ENCODE measurements at regions not wholly inside any gene's neighbourhood (a gene's known extent, or its start where the extent isn't known, plus 50 kb on each side); places are given as distances from the start of the nearest gene placed in this dataset.

DNA sequence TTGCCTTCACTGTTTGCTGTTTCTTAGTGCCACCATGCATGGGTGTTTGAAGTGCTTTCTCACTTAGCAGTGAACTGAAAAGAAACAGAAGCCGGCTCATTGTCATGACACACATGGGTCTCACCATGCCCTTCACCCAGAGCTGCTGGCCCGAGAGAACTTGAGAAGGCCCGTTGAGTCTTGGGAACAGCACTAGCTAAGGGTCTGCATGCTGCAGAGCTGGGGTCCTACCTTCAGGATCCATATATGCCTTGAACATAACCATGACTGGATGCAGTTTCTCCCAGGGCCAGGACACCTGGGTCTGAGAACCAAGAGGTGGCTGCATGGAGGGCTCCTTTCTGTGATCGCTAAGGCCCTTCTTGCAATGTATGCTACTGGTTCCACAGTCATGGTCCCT is 245.5 kb upstream of the HS6ST1 start:
- in situ Hi-C loops (cut with MboI; ENCODE audit: low sequenced_read_pairs) = no loop called here

GRCh38 chr2:128564551-128564950 is 245.9 kb upstream of the HS6ST1 start:
- in situ Hi-C loops (cut with MboI; ENCODE audit: low sequenced_read_pairs) = no loop called here

DNA sequence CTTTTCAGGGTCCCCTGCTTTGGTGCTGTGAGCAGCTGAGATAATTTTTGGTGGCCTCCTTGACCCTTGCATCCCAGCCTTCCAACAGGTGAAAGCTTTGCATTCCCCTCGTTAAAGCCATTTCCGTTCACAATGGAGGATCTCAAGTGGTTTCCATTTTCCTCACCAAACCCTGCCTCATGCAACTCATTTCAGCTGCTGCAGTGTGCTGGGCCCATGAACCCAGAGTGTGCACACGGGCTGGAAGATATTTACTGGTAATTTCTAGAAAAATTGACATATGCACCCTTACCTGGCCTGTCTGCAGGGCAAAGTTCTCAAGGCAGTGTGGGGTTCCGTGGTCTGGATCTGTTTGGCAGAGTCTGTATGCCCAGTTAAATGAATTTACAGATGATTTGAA is 246.8 kb upstream of the HS6ST1 start:
- in situ Hi-C loops (cut with MboI; ENCODE audit: low sequenced_read_pairs) = no loop called here

GRCh38 chr2:128566671-128567070 is 248.0 kb upstream of the HS6ST1 start:
- in situ Hi-C loops (cut with MboI; ENCODE audit: low sequenced_read_pairs) = no loop called here

- in situ Hi-C loops (cut with MboI; ENCODE audit: low sequenced_read_pairs) = no loop called here
Observed at GRCh38 chr2:128568106-128568505, 249.4 kb upstream of the HS6ST1 start.

- in situ Hi-C loops (cut with MboI; ENCODE audit: low sequenced_read_pairs) = no loop called here
Observed at GRCh38 chr2:128573116-128573515, 254.4 kb upstream of the HS6ST1 start.

DNA sequence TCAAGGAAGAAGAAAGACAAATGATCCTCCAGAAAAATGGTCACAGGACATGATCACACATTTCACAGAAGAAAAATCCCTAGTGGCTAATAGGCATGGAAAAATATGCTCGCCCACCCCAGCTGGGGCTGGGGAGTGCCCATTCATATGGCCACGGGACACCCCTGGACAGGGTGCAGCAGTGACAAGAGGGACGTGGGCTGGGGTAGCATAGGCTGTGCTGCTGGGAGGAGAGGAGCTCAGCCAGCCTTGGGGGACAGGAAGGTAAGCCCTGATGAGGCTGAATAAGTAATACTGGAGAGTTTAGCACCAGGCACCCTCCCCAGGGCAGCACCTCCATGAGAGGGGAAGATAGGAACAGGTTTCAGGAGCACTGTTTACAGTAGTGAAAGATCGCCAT is 254.9 kb upstream of the HS6ST1 start:
- in situ Hi-C loops (cut with MboI; ENCODE audit: low sequenced_read_pairs) = no loop called here

DNA sequence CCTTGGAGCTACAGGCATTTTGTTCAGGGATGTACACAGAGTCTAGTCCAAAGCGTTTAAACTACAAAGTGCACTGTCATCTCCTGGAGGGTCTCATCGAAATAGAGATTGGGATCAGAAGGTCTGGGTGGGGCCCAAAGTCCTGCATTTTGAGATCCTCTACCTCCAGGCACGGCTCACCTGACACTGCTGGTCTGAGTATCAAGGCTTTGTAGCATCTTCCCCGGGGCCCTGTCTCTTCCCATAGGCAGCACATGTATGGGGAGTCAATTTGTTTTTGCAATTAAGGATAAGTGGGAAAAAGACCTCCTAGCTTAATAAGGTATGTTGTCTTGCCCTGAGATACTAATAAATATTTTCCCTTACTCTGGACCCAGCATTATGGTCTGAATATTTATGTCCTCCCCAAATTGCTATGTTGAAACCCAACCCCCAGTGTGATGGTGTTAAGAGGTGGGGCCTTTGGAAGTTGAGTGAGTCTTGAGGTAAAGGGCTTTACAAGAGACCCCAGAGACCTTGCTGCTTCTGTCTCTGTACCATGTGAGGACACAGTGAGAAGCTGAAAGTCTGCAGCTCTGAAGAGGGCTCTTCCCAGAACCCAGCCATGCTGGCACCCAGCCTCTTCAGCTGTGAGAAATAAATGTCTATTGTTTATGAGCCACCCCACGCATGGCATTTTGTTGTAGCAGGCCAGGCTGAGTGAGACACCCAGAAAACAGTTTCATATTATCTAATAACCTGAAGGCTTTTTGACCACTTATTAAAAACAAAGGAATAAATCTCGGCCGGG is 258.7 kb upstream of the HS6ST1 start:
- in situ Hi-C loops (cut with MboI; ENCODE audit: low sequenced_read_pairs) = no loop called here

GRCh38 chr2:128578406-128579390 is 260.0 kb upstream of the HS6ST1 start:
- in situ Hi-C loops (cut with MboI; ENCODE audit: low sequenced_read_pairs) = no loop called here

- in situ Hi-C loops (cut with MboI; ENCODE audit: low sequenced_read_pairs) = no loop called here
Observed at GRCh38 chr2:128579825-128580224, 261.2 kb upstream of the HS6ST1 start.

- in situ Hi-C loops (cut with MboI; ENCODE audit: low sequenced_read_pairs) = no loop called here
Observed at GRCh38 chr2:128580988-128581848, 262.6 kb upstream of the HS6ST1 start.

GRCh38 chr2:128581849-128582244 is 263.2 kb upstream of the HS6ST1 start:
- in situ Hi-C loops (cut with MboI; ENCODE audit: low sequenced_read_pairs) = no loop called here

GRCh38 chr2:128584296-128584890 is 265.7 kb upstream of the HS6ST1 start:
- in situ Hi-C loops (cut with MboI; ENCODE audit: low sequenced_read_pairs) = no loop called here

DNA sequence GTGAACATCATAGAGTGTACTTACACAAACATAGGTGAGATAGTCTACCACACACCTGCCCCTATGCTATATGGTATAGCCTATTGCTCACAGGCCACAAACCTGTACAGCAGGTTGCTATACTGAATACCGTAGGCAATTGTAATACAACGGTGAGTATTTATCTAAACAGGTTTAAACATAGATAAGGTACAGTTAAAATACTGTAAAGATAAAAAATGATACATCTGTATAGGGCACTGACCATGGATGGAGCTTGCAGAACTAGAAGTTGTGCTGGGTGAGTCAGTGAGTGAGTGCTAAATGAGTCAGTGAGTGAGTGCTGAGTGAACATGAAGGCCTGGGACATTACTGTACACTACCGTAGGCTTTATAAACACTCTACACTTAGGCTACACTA is 267.0 kb upstream of the HS6ST1 start:
- in situ Hi-C loops (cut with MboI; ENCODE audit: low sequenced_read_pairs) = no loop called here

GRCh38 chr2:128589681-128590080 is 271.0 kb upstream of the HS6ST1 start:
- in situ Hi-C loops (cut with MboI; ENCODE audit: low sequenced_read_pairs) = no loop called here

GRCh38 chr2:128590309-128591021 is 271.8 kb upstream of the HS6ST1 start:
- in situ Hi-C loops (cut with MboI; ENCODE audit: low sequenced_read_pairs) = no loop called here

DNA sequence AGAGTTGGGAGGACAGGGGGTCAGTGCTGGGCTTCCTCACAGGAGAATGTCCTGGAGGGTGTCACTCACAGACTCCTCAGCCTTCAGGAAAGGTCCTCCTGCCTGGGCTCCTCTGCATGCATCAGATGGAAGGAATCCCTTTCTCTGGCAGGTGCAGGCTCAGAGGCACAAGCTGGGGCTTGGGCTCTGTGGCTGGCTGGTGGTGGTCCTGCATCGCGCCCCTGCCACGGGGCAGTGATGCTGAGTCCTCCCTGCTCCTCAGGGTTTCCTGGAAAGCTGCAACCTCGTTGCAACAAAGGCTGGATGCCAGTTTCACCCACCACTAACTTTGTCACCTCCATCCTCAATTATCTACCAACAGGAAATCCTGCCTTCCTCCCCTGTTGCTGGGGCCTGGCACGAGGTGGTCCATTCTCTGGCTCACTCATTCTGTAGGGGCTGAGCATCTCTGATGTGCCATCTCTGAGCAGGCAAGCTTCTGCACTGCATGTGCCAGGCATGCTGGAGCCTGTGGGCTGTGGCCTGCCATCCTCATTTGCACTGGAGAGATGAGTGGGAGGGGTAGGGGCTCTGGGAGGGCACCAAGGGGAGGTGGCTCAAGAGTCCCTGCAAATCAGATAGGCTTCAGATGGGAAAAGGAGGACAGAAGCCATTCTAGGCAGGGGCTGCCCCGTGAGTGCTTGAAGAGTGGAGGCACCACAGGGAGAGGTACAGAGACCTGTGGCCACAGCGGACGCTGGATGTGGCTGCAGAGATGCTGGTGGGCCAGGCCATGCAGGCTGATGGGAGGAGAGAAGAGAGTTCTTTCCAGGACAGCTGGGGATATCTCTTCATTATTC is 272.6 kb upstream of the HS6ST1 start:
- in situ Hi-C loops (cut with MboI; ENCODE audit: low sequenced_read_pairs) = no loop called here

- in situ Hi-C loops (cut with MboI; ENCODE audit: low sequenced_read_pairs) = no loop called here
Observed at GRCh38 chr2:128591861-128592822, 273.5 kb upstream of the HS6ST1 start.

Data from HL-60/S4 treated with retinoic acid at 250 ng/mL for 4 days and 3 days (cell line).